ENCODE measurements at regions not wholly inside any gene's neighbourhood (a gene's known extent, or its start where the extent isn't known, plus 50 kb on each side); places are given as distances from the start of the nearest gene placed in this dataset.
"Not testable (repeated sequence)": the region's sequence is repeated elsewhere in the genome, so short reads cannot be mapped to it uniquely, and the experiment has no call there.

GRCh38 chr15:77870195-77871065 is 207.1 kb downstream of the TBC1D2B start:
- no peak for FAIRE-seq
- Histone ChIP-seq H3K36me3 (ENCODE audit: control insufficient read depth in 2 of 3, insufficient read depth in 3 of 3, low read length in 3 of 3) (no peaks in the 10 kb centered on the region), H3K27ac (ENCODE audit: low read depth in 2 of 2, low read length in 2 of 2) (no peak overlapping the region), H3K9me3 (ENCODE audit: control insufficient read depth in 2 of 3, insufficient read depth in 1 of 3, low read length in 3 of 3) (no peaks in the 10 kb centered on the region), H3K4me1 (ENCODE audit: control insufficient read depth in 2 of 3, insufficient read depth in 2 of 3, low read depth in 1 of 3, low read length in 3 of 3) (no peaks in the 10 kb centered on the region), H3K9ac (ENCODE audit: low read length in 3 of 3) (no peak overlapping the region), H3K4me3 (ENCODE audit: low read length in 3 of 3) (no peak overlapping the region), H3K27me3 (ENCODE audit: control insufficient read depth, insufficient read depth, low read length) (no peaks in the 10 kb centered on the region)
- intact Hi-C loops (cut with DNase I) = no loop called here
- DNase-seq = peak; percentile 81 to 87 (median 84)
- peak; percentile 84 for TF ChIP-seq CTCF (IDR thresholded peaks at IDR 0.05; ENCODE audit: borderline replicate concordance, extremely low read depth, insufficient read depth)

DNA sequence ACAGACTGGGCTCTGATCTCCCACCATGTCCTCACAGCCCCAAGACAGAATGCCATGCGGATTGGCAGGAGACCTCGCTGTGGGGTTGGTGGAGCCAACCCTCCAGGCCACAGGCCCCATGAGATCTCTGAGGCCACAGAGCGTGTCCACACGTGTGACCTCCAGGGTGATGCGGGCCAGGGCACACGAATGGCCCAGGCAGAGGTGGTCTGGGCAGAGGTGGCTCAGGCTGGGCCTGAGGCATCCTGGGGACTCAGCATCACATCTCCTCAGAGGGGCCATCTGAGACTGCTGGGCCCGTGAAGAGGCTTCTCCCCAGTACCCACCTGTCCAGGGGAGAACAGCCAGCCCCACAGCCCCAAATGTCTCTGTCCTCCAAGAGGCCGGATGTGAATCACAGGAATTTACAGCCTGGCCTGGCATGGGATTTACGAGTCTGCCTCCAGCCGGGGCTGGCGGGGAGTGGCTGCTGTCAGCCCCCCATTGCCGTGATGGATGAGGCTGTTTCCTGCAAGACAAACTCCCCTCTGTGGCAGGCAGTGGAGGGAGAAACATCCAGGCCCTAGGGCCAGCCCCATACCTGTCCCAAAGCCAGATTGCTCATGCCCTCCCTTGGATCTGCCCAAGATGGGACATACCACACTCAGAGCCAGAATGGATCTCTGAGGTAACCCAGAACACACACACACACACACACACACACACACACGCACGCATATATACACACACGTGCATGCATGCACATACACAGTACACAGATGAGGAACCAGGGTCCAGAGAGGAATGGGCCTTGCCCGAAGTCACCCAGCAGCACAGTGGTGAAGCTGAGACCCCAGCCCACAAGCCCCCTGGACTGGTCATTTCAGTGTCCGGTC is 208.3 kb downstream of the TBC1D2B start:
- Histone ChIP-seq H3K9ac (ENCODE audit: low read length in 3 of 3) (no peak overlapping the region), H3K9me3 (ENCODE audit: control insufficient read depth in 2 of 3, insufficient read depth in 1 of 3, low read length in 3 of 3) (no peaks in the 10 kb centered on the region), H3K27ac (ENCODE audit: low read depth in 2 of 2, low read length in 2 of 2) (no peak overlapping the region), H3K27me3 (ENCODE audit: control insufficient read depth, insufficient read depth, low read length) (no peaks in the 10 kb centered on the region), H3K36me3 (ENCODE audit: control insufficient read depth in 2 of 3, insufficient read depth in 3 of 3, low read length in 3 of 3) (no peaks in the 10 kb centered on the region), H3K4me3 (ENCODE audit: low read length in 3 of 3) (no peak overlapping the region), H3K4me1 (ENCODE audit: control insufficient read depth in 2 of 3, insufficient read depth in 2 of 3, low read depth in 1 of 3, low read length in 3 of 3) (no peaks in the 10 kb centered on the region)
- intact Hi-C loops (cut with DNase I) = no loop called here
- FAIRE-seq (no peak), DNase-seq (peak; percentile 35 to 90 (median 88))
- no peak for TF ChIP-seq CTCF (IDR thresholded peaks at IDR 0.05; ENCODE audit: borderline replicate concordance, extremely low read depth, insufficient read depth)

DNA sequence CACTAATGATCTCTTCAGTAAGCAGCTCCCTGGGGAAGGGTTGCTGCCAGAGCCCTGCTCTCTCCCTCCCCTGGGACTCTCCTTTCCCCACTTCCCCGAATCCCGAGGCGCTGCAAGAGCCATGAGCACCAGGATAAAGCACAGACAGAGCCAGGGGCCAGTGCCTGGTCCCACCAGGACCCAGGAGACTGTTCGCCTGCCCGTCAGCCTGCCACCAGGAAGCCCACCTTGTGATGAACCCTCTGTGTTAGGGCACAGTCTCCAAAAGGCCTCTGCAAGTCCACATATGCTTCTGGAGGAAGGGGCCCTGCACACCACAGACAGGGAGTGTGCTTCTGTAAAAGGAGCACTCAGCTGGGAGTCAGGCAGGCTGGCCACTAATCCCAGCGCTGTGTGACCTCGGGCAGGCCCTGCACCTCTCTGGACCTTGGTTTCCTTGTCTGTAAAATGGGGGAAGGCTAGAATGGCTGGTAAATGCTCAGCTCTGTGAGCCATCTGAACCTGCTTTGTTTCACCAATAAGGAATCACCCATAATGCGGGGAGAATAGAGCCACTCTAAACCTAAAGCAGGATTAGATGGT is 209.4 kb downstream of the TBC1D2B start:
- H3K4me1 ChIP-seq (ENCODE audit: control insufficient read depth in 2 of 3, insufficient read depth in 2 of 3, low read depth in 1 of 3, low read length in 3 of 3); H3K9me3 ChIP-seq (ENCODE audit: control insufficient read depth in 2 of 3, insufficient read depth in 1 of 3, low read length in 3 of 3); H3K36me3 ChIP-seq (ENCODE audit: control insufficient read depth in 2 of 3, insufficient read depth in 3 of 3, low read length in 3 of 3); H3K27me3 ChIP-seq (ENCODE audit: control insufficient read depth, insufficient read depth, low read length); H3K27ac ChIP-seq (ENCODE audit: low read depth in 2 of 2, low read length in 2 of 2); FAIRE-seq; H3K9ac ChIP-seq (ENCODE audit: low read length in 3 of 3); H3K4me3 ChIP-seq (ENCODE audit: low read length in 3 of 3); intact Hi-C loops (cut with DNase I): not testable (repeated sequence)
- peak in 2 of 5 donors; percentile 31 to 38 for DNase-seq

Data from kidney (tissue), 13 donors.